ENCODE measurements at regions not wholly inside any gene's neighbourhood (a gene's known extent, or its start where the extent isn't known, plus 50 kb on each side); places are given as distances from the start of the nearest gene placed in this dataset.

- no peak for DNase-seq (ENCODE audit: low read depth, low spot score)
These were observed 481.1 kb downstream of the MIAT start for GRCh38 chr22:27138471-27138870.

GRCh38 chr22:27139935-27140511 is 482.6 kb downstream of the MIAT start:
- DNase-seq (ENCODE audit: low read depth, low spot score), result peak; percentile 44

GRCh38 chr22:27142286-27142685 is 484.9 kb downstream of the MIAT start:
- DNase-seq (ENCODE audit: low read depth, low spot score), result no peak

GRCh38 chr22:27144321-27144720 is 486.9 kb downstream of the MIAT start:
- DNase-seq (ENCODE audit: low read depth, low spot score), result no peak

GRCh38 chr22:27146866-27147633 is 489.7 kb downstream of the MIAT start:
- DNase-seq (ENCODE audit: low read depth, low spot score), result no peak

GRCh38 chr22:27148055-27148454 is 490.7 kb downstream of the MIAT start:
- no peak for DNase-seq (ENCODE audit: low read depth, low spot score)

- no peak for DNase-seq (ENCODE audit: low read depth, low spot score)
These were observed 491.6 kb downstream of the MIAT start for GRCh38 chr22:27148886-27149470.

GRCh38 chr22:27149921-27150543 is 492.6 kb downstream of the MIAT start:
- DNase-seq (ENCODE audit: low read depth, low spot score), result no peak

- DNase-seq (ENCODE audit: low read depth, low spot score), result no peak
These were observed 493.2 kb downstream of the MIAT start for GRCh38 chr22:27150544-27150941.

GRCh38 chr22:27151407-27151806 is 494.0 kb downstream of the MIAT start:
- DNase-seq (ENCODE audit: low read depth, low spot score), result no peak

GRCh38 chr22:27152033-27152432 is 494.6 kb downstream of the MIAT start:
- DNase-seq (ENCODE audit: low read depth, low spot score), result no peak

- no peak for DNase-seq (ENCODE audit: low read depth, low spot score)
These were observed 495.5 kb downstream of the MIAT start for GRCh38 chr22:27152883-27153282.

- DNase-seq (ENCODE audit: low read depth, low spot score), result no peak
These were observed 496.0 kb downstream of the MIAT start for GRCh38 chr22:27153386-27153785.

- DNase-seq (ENCODE audit: low read depth, low spot score), result no peak
These were observed 497.3 kb downstream of the MIAT start for GRCh38 chr22:27154717-27155116.

- no peak for DNase-seq (ENCODE audit: low read depth, low spot score)
These were observed 499.6 kb downstream of the MIAT start for GRCh38 chr22:27156821-27157489.

- no peak for DNase-seq (ENCODE audit: low read depth, low spot score)
These were observed 500.4 kb downstream of the MIAT start for GRCh38 chr22:27157666-27158370.

GRCh38 chr22:27159016-27159415 is 501.6 kb downstream of the MIAT start:
- no peak for DNase-seq (ENCODE audit: low read depth, low spot score)

GRCh38 chr22:27159716-27160295 is 502.4 kb downstream of the MIAT start:
- DNase-seq (ENCODE audit: low read depth, low spot score), result no peak

- DNase-seq (ENCODE audit: low read depth, low spot score), result no peak
These were observed 506.1 kb downstream of the MIAT start for GRCh38 chr22:27163162-27164137.

Data from brain pericyte (primary cell).